ENCODE measurements at regions not wholly inside any gene's neighbourhood (a gene's known extent, or its start where the extent isn't known, plus 50 kb on each side); places are given as distances from the start of the nearest gene placed in this dataset.

DNA sequence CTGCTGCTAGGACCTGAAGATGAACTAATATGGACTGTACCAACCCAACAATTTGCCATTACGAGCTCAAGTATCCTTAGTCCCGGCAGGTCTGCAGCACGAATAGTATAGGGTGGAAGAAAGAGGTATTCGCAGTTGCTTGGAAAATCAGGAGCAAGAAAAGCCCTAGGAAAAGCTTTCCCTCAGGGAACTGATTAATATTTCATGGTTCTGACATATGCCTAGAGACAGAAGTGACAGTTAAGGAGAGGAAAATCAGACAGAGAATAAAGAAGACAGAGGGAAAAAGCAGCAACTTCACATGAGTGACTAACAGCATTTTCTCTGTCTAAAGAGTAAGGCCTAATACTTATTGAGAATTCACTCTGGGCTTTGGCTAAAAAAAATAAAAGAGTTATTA is 602.9 kb upstream of the ATP2B1 start:
- peaks cover 3% of the 10 kb centered on the region for H3K36me3 Mint-ChIP-seq (ENCODE audit: insufficient read depth)
- no peak overlapping the region for H3K4me3 Mint-ChIP-seq
- H3K9me3 Mint-ChIP-seq = no peaks in the 10 kb centered on the region
- no peak overlapping the region for H3K27ac Mint-ChIP-seq
- peaks cover 25 to 40% of the 10 kb centered on the region in 2 donors for H3K27me3 Mint-ChIP-seq
- DNase-seq (no peak), ATAC-seq (replicated peaks) (no peak)
- H3K4me1 Mint-ChIP-seq (ENCODE audit: low read depth in 2 of 2) = no peaks in the 10 kb centered on the region

DNA sequence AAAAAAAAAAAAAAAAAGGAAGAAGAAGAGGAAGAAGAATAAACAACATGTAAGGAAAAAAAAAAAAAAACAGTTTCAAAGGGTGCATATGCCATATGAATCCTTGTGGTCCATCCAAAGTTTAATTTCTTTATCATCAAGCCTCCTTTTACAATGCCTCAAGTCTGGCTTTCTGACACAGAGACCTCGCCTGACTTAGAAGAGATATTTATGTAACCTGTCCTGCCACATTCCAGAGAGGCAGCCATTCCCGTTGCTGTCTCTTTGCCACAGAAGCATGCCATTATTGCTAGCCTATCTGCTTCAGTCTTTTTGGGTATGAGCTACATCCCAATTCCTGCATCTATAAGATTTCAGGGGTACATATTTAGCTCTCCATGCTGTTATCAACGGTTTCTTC is 596.7 kb upstream of the ATP2B1 start:
- DNase-seq (no peak), ATAC-seq (replicated peaks) (no peak)
- Mint-ChIP-seq H3K4me3 (no peak overlapping the region), H3K27ac (no peak overlapping the region), H3K36me3 (ENCODE audit: insufficient read depth) (no peaks in the 10 kb centered on the region), H3K4me1 (ENCODE audit: low read depth in 2 of 2) (no peaks in the 10 kb centered on the region), H3K27me3 (peaks cover 10 to 12% of the 10 kb centered on the region in 2 donors), H3K9me3 (no peaks in the 10 kb centered on the region)

GRCh38 chr12:90304231-90304630 is 595.6 kb upstream of the ATP2B1 start:
- Mint-ChIP-seq H3K4me1 (ENCODE audit: low read depth in 2 of 2) (peaks cover 5 to 6% of the 10 kb centered on the region in 2 donors), H3K4me3 (no peak overlapping the region), H3K36me3 (ENCODE audit: insufficient read depth) (no peaks in the 10 kb centered on the region), H3K27me3 (peaks cover 10 to 12% of the 10 kb centered on the region in 2 donors), H3K9me3 (no peaks in the 10 kb centered on the region), H3K27ac (no peak overlapping the region)
- ATAC-seq (replicated peaks) (no peak), DNase-seq (no peak)

GRCh38 chr12:90303771-90304170 is 595.1 kb upstream of the ATP2B1 start:
- no peaks in the 10 kb centered on the region for H3K36me3 Mint-ChIP-seq (ENCODE audit: insufficient read depth)
- no peaks in the 10 kb centered on the region for H3K9me3 Mint-ChIP-seq
- H3K4me1 Mint-ChIP-seq (ENCODE audit: low read depth in 2 of 2) = peaks cover 7 to 8% of the 10 kb centered on the region in 2 donors
- H3K4me3 Mint-ChIP-seq = no peak overlapping the region
- ATAC-seq (replicated peaks) (no peak), DNase-seq (no peak)
- peaks cover 10 to 12% of the 10 kb centered on the region in 2 donors for H3K27me3 Mint-ChIP-seq
- H3K27ac Mint-ChIP-seq = no peak overlapping the region

DNA sequence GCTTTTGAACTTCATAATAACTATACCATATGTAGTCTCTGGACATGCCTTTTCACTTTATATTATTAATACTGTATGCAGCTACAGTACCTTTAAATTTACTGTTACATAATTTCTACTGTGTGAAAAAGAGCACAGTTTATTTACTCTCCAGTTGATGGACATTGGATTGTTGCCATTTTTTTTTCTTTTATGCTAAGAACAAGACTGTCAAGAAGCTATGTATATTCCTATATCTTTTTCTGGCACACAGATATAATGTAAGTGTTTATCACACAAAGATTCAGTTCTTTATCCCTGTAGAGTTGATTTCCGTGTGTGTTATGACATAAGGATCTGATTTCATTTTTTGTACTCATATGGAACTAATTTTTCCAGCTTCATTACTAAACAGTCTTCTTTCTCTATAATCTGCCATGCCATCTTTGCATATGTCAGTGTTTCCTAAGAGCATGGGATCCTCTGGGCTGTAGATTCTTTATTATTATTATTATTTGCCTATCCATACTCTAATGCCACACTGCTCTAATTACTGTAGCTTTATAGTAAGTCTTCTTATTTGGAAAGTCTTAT is 593.0 kb upstream of the ATP2B1 start:
- ATAC-seq (replicated peaks) (no peak), DNase-seq (no peak)
- Mint-ChIP-seq H3K36me3 (ENCODE audit: insufficient read depth) (no peaks in the 10 kb centered on the region), H3K27ac (no peak overlapping the region), H3K9me3 (no peaks in the 10 kb centered on the region), H3K4me1 (ENCODE audit: low read depth in 2 of 2) (peaks cover 9 to 12% of the 10 kb centered on the region in 2 donors), H3K27me3 (peaks cover 0 to 10% of the 10 kb centered on the region in 2 donors), H3K4me3 (no peak overlapping the region)

DNA sequence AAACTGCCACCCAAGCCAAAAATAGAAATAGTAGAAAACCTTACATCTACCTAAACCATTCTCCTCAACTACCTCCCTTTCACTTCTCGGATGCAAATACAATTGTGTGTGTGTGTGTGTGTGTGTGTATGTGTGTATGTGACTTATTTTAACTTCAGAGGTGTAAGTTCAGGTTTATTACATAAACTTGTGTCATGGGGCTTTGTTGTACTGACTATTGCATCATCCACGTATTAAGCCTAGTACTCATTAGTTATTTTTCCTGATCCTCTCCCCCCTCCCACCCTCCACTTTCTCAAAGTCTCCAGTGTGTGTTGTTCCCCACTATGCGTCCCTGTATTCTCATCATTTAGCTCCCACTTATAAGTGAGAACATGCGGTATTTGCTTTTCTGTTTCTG is 592.5 kb upstream of the ATP2B1 start:
- Mint-ChIP-seq H3K27me3 (peaks cover 2 to 11% of the 10 kb centered on the region in 2 donors), H3K27ac (no peak overlapping the region), H3K4me1 (ENCODE audit: low read depth in 2 of 2) (peaks cover 9 to 12% of the 10 kb centered on the region in 2 donors), H3K9me3 (no peaks in the 10 kb centered on the region), H3K4me3 (no peak overlapping the region), H3K36me3 (ENCODE audit: insufficient read depth) (no peaks in the 10 kb centered on the region)
- ATAC-seq (replicated peaks) (no peak), DNase-seq (no peak)

GRCh38 chr12:90299666-90300065 is 591.0 kb upstream of the ATP2B1 start:
- peak overlapping the region; percentile 62 to 67 for H3K27ac Mint-ChIP-seq
- DNase-seq = no peak

DNA sequence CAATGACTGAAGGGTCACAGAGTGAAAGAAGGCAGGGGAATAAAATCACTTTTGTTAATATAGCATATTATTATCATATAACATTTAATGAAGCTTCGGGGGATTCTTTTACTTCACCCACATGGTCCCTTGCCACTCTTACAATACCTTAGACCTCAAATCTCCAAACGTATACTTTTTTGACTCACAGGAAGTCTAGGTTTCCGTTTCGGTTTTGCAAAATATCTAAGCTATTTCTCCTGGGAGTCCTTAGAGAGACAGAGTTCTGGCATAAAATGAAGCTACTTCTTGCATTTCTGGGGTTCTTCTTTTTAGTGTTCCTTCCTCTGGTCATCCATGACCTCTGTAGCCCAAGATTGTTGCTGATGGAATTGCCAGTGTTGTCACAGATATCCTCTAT is 590.5 kb upstream of the ATP2B1 start:
- DNase-seq = no peak
- H3K4me1 Mint-ChIP-seq (ENCODE audit: low read depth in 2 of 2) = peaks cover 9 to 12% of the 10 kb centered on the region in 2 donors
- ATAC-seq (replicated peaks) = peak; percentile 68
- no peaks in the 10 kb centered on the region for H3K9me3 Mint-ChIP-seq
- peak overlapping the region; percentile 70 to 76 for H3K4me3 Mint-ChIP-seq
- H3K36me3 Mint-ChIP-seq (ENCODE audit: insufficient read depth) = no peaks in the 10 kb centered on the region
- H3K27ac Mint-ChIP-seq = peak overlapping the region; percentile 62 to 67
- H3K27me3 Mint-ChIP-seq = peaks cover 10 to 17% of the 10 kb centered on the region in 2 donors

More at GRCh38 chr12:90299666-90300065, 591.0 kb upstream of the ATP2B1 start:
- peak overlapping the region; percentile 70 to 76 for H3K4me3 Mint-ChIP-seq
- peaks cover 9 to 12% of the 10 kb centered on the region in 2 donors for H3K4me1 Mint-ChIP-seq (ENCODE audit: low read depth in 2 of 2)
- peaks cover 10 to 17% of the 10 kb centered on the region in 2 donors for H3K27me3 Mint-ChIP-seq
- H3K9me3 Mint-ChIP-seq = no peaks in the 10 kb centered on the region
- no peaks in the 10 kb centered on the region for H3K36me3 Mint-ChIP-seq (ENCODE audit: insufficient read depth)
- ATAC-seq (replicated peaks) = no peak

DNA sequence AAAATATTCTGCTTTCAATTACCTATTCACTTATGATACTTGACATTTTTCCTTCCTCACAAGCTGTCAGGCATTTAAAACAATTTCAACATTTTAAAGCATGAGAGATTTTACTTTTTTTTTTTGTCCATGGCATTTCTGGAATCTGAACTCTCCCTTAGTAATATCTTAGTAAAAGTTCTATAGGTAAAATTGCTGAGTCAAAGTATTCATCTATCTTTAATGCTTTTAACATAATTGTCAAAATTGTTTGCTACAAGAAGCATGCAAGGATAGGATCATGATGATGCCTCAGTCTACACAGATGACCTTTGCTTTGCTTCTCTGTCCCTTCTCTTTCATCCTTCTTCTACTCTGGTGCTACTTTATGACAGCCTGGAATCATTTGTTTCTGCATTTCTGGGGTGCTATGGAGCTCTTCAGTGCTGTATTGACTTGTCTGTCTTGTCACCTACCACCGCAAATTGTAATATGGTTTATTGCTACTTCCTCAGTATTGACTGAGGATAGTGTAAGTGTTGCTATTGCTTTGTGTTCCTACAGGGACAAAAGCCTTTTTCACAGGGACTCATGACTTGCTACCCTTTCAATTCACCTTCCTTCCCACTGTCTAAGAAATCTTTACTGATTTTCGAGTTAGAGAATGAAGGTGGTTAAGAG is 589.8 kb upstream of the ATP2B1 start:
- H3K9me3 Mint-ChIP-seq = no peaks in the 10 kb centered on the region
- peaks cover 10 to 17% of the 10 kb centered on the region in 2 donors for H3K27me3 Mint-ChIP-seq
- no peak for DNase-seq
- H3K4me1 Mint-ChIP-seq (ENCODE audit: low read depth in 2 of 2) = peaks cover 9 to 12% of the 10 kb centered on the region in 2 donors
- H3K36me3 Mint-ChIP-seq (ENCODE audit: insufficient read depth) = no peaks in the 10 kb centered on the region
- ATAC-seq (replicated peaks) = no peak
- H3K27ac Mint-ChIP-seq = no peak overlapping the region
- H3K4me3 Mint-ChIP-seq = peak overlapping the region; percentile 70 to 76

DNA sequence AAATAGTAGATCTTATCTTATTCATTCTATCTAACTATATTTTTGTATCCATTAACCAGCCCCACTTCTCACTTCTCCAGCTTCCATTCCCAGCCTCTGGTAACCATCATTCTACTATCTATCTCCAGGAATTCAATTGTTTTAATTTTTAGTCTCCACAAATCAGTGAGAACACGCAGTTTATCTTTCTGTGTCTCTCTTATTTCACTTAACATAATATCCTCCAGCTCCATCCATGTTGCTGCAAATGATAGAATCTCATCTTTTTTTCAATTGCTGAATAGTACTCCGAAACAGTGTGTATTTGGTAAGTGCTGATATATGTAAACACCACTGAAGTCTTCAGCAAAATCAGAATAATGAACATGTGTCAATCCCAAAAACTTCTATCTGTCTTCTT is 587.2 kb upstream of the ATP2B1 start:
- DNase-seq (no peak), ATAC-seq (replicated peaks) (no peak)
- Mint-ChIP-seq H3K4me3 (no peak overlapping the region), H3K9me3 (no peaks in the 10 kb centered on the region), H3K27ac (no peak overlapping the region), H3K4me1 (ENCODE audit: low read depth in 2 of 2) (peaks cover 9 to 12% of the 10 kb centered on the region in 2 donors), H3K27me3 (peaks cover 17 to 26% of the 10 kb centered on the region in 2 donors), H3K36me3 (ENCODE audit: insufficient read depth) (no peaks in the 10 kb centered on the region)

- Mint-ChIP-seq H3K27me3 (peaks cover 7 to 29% of the 10 kb centered on the region in 2 donors), H3K4me3 (no peak overlapping the region), H3K27ac (no peak overlapping the region), H3K9me3 (peaks cover 0 to 11% of the 10 kb centered on the region in 2 donors), H3K36me3 (ENCODE audit: insufficient read depth) (no peaks in the 10 kb centered on the region), H3K4me1 (ENCODE audit: low read depth in 2 of 2) (no peaks in the 10 kb centered on the region)
- ATAC-seq (replicated peaks) (no peak), DNase-seq (no peak)
Measured at GRCh38 chr12:90292183-90292582, 583.5 kb upstream of the ATP2B1 start.

GRCh38 chr12:90290980-90291975 is 582.6 kb upstream of the ATP2B1 start:
- H3K9me3 Mint-ChIP-seq = peaks cover 0 to 11% of the 10 kb centered on the region in 2 donors
- H3K4me1 Mint-ChIP-seq (ENCODE audit: low read depth in 2 of 2) = no peaks in the 10 kb centered on the region
- peaks cover 7 to 29% of the 10 kb centered on the region in 2 donors for H3K27me3 Mint-ChIP-seq
- H3K27ac Mint-ChIP-seq = no peak overlapping the region
- no peak for ATAC-seq (replicated peaks)
- no peak overlapping the region for H3K4me3 Mint-ChIP-seq
- DNase-seq = no peak
- no peaks in the 10 kb centered on the region for H3K36me3 Mint-ChIP-seq (ENCODE audit: insufficient read depth)

DNA sequence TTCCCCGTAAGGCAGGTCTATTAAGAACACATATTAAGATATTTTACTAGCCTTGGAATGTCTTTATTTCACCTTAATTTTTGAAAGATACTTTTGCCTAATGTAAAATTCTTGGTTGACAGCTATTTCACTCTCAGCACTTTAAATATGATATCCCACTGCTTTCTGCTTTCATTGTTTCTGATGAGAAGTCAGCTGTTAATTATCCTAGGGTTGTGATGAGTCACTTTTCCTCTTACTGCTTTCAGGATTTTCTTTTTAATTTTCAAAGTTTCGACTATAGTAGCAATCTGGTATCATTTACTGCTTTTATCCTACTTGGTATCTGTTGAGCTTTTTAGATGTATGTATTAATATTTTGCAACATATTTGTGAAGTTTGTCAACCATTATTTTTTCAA is 578.9 kb upstream of the ATP2B1 start:
- no peak for ATAC-seq (replicated peaks)
- no peak for DNase-seq
- Mint-ChIP-seq H3K36me3 (ENCODE audit: insufficient read depth) (no peaks in the 10 kb centered on the region), H3K9me3 (peaks cover 0 to 11% of the 10 kb centered on the region in 2 donors), H3K27me3 (peaks cover 0 to 17% of the 10 kb centered on the region in 2 donors), H3K4me1 (ENCODE audit: low read depth in 2 of 2) (no peaks in the 10 kb centered on the region), H3K4me3 (no peak overlapping the region), H3K27ac (no peak overlapping the region)
